ENCODE measurements at regions not wholly inside any gene's neighbourhood (a gene's known extent, or its start where the extent isn't known, plus 50 kb on each side); places are given as distances from the start of the nearest gene placed in this dataset.

DNA sequence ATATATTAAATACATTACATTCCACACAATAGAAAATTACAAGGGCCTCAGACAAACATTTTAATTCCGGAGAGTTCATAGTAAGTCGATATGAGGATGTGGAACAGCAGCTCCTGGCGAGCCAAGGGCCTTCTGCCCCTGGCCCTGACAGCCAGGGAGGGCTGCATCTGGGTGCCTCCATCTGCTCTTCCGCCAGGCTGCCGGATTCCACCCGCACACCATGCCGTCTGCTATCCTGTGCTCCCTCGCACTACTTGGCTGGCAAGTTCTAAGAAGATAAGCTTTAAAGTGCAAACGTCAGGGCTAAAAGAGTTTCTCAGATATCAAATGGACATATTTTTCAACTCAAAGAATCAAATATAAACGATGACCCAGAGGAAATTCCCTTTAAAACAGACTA, 656.3 kb upstream of the NOX3 start:
- TF ChIP-seq, protein P1, sequence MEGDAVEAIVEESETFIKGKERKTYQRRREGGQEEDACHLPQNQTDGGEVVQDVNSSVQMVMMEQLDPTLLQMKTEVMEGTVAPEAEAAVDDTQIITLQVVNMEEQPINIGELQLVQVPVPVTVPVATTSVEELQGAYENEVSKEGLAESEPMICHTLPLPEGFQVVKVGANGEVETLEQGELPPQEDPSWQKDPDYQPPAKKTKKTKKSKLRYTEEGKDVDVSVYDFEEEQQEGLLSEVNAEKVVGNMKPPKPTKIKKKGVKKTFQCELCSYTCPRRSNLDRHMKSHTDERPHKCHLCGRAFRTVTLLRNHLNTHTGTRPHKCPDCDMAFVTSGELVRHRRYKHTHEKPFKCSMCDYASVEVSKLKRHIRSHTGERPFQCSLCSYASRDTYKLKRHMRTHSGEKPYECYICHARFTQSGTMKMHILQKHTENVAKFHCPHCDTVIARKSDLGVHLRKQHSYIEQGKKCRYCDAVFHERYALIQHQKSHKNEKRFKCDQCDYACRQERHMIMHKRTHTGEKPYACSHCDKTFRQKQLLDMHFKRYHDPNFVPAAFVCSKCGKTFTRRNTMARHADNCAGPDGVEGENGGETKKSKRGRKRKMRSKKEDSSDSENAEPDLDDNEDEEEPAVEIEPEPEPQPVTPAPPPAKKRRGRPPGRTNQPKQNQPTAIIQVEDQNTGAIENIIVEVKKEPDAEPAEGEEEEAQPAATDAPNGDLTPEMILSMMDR (IDR thresholded peaks at IDR 0.05), result no peak
- TF ChIP-seq POLR2AphosphoS5 (IDR thresholded peaks at IDR 0.05), result no peak
